ENCODE measurements at regions not wholly inside any gene's neighbourhood (a gene's known extent, or its start where the extent isn't known, plus 50 kb on each side); places are given as distances from the start of the nearest gene placed in this dataset.

GRCh38 chr1:113279776-113280391 is 110.4 kb upstream of the MAGI3 start:
- no peak for TF ChIP-seq CTCF (conservative IDR thresholded peaks at IDR 0.05; ENCODE audit: low read depth, low read length)
- no peak for DNase-seq (ENCODE audit: low read depth)

GRCh38 chr1:113280581-113280980 is 109.7 kb upstream of the MAGI3 start:
- H3K4me3 ChIP-seq (ENCODE audit: low read length): no peak overlapping the region
- TF ChIP-seq CTCF (conservative IDR thresholded peaks at IDR 0.05; ENCODE audit: low read depth, low read length): no peak
- DNase-seq (ENCODE audit: low read depth): no peak

More at GRCh38 chr1:113279776-113280391, 110.4 kb upstream of the MAGI3 start:
- H3K4me3 ChIP-seq (ENCODE audit: low read length): no peak overlapping the region

- no peak for TF ChIP-seq CTCF (conservative IDR thresholded peaks at IDR 0.05; ENCODE audit: low read depth, low read length)
These were observed 108.8 kb upstream of the MAGI3 start for GRCh38 chr1:113281550-113281949.

GRCh38 chr1:113282008-113282892 is 108.1 kb upstream of the MAGI3 start:
- no peak overlapping the region for H3K4me3 ChIP-seq (ENCODE audit: low read length)

More at GRCh38 chr1:113281550-113281949, 108.8 kb upstream of the MAGI3 start:
- H3K4me3 ChIP-seq (ENCODE audit: low read length): no peak overlapping the region
- DNase-seq (ENCODE audit: low read depth): no peak

GRCh38 chr1:113282893-113283285 is 107.4 kb upstream of the MAGI3 start:
- H3K4me3 ChIP-seq (ENCODE audit: low read length): no peak overlapping the region
- no peak for DNase-seq (ENCODE audit: low read depth)
- no peak for TF ChIP-seq CTCF (conservative IDR thresholded peaks at IDR 0.05; ENCODE audit: low read depth, low read length)

More at GRCh38 chr1:113282008-113282892, 108.1 kb upstream of the MAGI3 start:
- no peak for TF ChIP-seq CTCF (conservative IDR thresholded peaks at IDR 0.05; ENCODE audit: low read depth, low read length)
- DNase-seq (ENCODE audit: low read depth): no peak

GRCh38 chr1:113283914-113284313 is 106.4 kb upstream of the MAGI3 start:
- peak; percentile 34 for DNase-seq (ENCODE audit: low read depth)
- no peak overlapping the region for H3K4me3 ChIP-seq (ENCODE audit: low read length)
- TF ChIP-seq CTCF (conservative IDR thresholded peaks at IDR 0.05; ENCODE audit: low read depth, low read length): no peak

Measured in retinal pigment epithelial cell (primary cell).